ENCODE measurements at regions not wholly inside any gene's neighbourhood (a gene's known extent, or its start where the extent isn't known, plus 50 kb on each side); places are given as distances from the start of the nearest gene placed in this dataset.

DNA sequence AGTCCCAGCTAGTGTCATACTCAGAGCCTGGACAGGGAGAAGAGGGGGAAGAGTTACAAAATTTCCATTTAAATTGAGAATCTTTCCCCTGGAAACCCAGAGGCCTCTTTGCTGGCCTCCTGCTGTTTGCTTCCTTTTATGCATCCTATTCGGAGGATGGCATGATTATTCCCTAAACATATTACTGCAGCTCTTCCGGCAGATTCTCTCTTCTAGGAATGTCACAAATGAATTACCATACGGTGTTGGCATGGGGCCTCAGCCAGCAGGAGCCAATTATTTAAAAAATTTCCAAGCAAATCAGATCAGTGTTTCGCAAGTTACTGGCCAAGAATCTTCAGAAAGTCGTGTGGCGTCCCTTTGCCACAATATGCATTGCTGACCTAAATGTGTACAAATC is 326.7 kb upstream of the NCAM1 start:
- TF ChIP-seq CTCF (IDR thresholded peaks at IDR 0.05): no peak
- no peak for DNase-seq
- peaks cover 8% of the 10 kb centered on the region for H3K27me3 ChIP-seq (ENCODE audit: low read depth)
- H3K4me3 ChIP-seq: no peak overlapping the region
- H3K27ac ChIP-seq: no peak overlapping the region
- no peak for ATAC-seq
- H3K9me3 ChIP-seq: peaks cover 4% of the 10 kb centered on the region
- H3K36me3 ChIP-seq: no peaks in the 10 kb centered on the region
- H3K4me1 ChIP-seq: no peaks in the 10 kb centered on the region
- intact Hi-C loops (cut with DNase I): no loop called here

DNA sequence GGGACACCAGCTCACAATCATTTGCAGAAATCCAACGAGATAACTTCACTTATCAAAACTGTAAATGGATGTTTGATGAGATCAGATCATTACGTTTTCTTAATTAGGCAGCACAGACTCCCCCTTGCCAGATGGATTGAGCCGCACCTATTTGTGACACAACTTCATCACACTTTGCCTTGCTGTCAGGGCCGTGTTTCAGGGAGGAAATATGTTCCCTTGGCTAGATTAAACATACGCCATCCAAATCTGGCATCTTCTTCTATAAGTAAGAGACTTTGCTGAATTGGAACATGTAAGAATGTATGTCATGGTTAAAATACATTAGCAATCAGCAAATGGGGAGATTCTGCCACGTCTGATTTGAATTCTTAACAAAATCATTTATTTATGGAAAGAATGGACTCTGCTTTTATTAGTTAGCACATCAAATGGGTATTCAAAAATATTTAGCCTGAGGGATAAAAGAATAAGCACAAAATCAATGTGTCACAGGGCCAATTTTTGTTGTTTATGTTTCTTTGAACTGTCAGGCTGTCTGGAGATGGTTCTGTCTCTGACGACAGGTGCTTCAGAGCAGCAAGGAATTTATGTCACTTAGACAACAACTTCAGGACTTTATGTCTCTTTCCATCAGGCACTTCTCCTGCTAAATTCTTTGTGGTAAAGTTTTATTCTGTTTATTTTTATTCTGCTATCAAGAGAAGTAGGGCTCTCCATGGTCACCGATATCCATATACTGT is 326.1 kb upstream of the NCAM1 start:
- Histone ChIP-seq H3K4me3 (no peak overlapping the region), H3K9me3 (peaks cover 9% of the 10 kb centered on the region), H3K27ac (no peak overlapping the region), H3K36me3 (no peaks in the 10 kb centered on the region), H3K4me1 (no peaks in the 10 kb centered on the region), H3K27me3 (ENCODE audit: low read depth) (peaks cover 8% of the 10 kb centered on the region)
- ATAC-seq (no peak), DNase-seq (no peak)
- no peak for TF ChIP-seq CTCF (IDR thresholded peaks at IDR 0.05)
- intact Hi-C loops (cut with DNase I): no loop called here

GRCh38 chr11:112637076-112637475 is 324.1 kb upstream of the NCAM1 start:
- Histone ChIP-seq H3K4me3 (no peak overlapping the region), H3K27me3 (ENCODE audit: low read depth) (peaks cover 8% of the 10 kb centered on the region), H3K9me3 (peaks cover 9% of the 10 kb centered on the region), H3K27ac (no peak overlapping the region), H3K4me1 (no peaks in the 10 kb centered on the region), H3K36me3 (no peaks in the 10 kb centered on the region)
- intact Hi-C loops (cut with DNase I): no loop called here
- ATAC-seq: no peak
- DNase-seq: no peak
- TF ChIP-seq CTCF (IDR thresholded peaks at IDR 0.05): no peak

DNA sequence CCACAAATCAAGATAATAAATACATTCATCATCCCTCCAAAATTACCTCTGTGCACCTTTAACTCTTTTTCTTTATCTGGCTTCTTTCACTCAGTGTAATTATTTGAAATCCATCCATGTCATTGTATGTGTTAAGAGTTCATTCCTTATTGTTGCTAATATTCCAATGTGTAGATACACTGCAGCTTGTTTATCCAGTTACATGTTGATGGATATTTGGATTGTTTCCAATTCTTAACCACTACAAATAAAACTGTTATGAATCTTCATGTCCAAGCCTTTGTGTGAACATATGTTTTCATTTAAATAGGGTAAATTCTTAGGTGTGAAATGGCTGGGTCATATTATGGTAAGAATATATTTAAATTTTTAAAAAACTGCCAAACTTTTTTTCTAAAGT is 323.3 kb upstream of the NCAM1 start:
- Histone ChIP-seq H3K4me3 (no peak overlapping the region), H3K27ac (no peak overlapping the region), H3K36me3 (no peaks in the 10 kb centered on the region), H3K4me1 (no peaks in the 10 kb centered on the region), H3K27me3 (ENCODE audit: low read depth) (peaks cover 8% of the 10 kb centered on the region), H3K9me3 (peaks cover 10% of the 10 kb centered on the region)
- TF ChIP-seq CTCF (IDR thresholded peaks at IDR 0.05): no peak
- DNase-seq (no peak), ATAC-seq (no peak)
- intact Hi-C loops (cut with DNase I): no loop called here

GRCh38 chr11:112639469-112639868 is 321.8 kb upstream of the NCAM1 start:
- no peak overlapping the region for H3K27ac ChIP-seq
- no peak for ATAC-seq
- peaks cover 13% of the 10 kb centered on the region for H3K9me3 ChIP-seq
- no peaks in the 10 kb centered on the region for H3K36me3 ChIP-seq
- H3K4me3 ChIP-seq: no peak overlapping the region
- no peaks in the 10 kb centered on the region for H3K4me1 ChIP-seq
- TF ChIP-seq CTCF (IDR thresholded peaks at IDR 0.05): no peak
- intact Hi-C loops (cut with DNase I): no loop called here
- DNase-seq: no peak
- peaks cover 8% of the 10 kb centered on the region for H3K27me3 ChIP-seq (ENCODE audit: low read depth)

Data from lower lobe of right lung (tissue), 2 donors.